ENCODE measurements at regions not wholly inside any gene's neighbourhood (a gene's known extent, or its start where the extent isn't known, plus 50 kb on each side); places are given as distances from the start of the nearest gene placed in this dataset.

GRCh38 chr6:142685852-142686506, 259.0 kb downstream of the HIVEP2 start:
- H3K4me3 ChIP-seq = no peak overlapping the region
- no peaks in the 10 kb centered on the region for H3K9me3 ChIP-seq
- DNase-seq (ENCODE audit: low read depth in 1 of 2, low spot score in 1 of 2) = no peak
- POLR2A ChIA-PET = no interaction called here
- 23% methylated on average over 4 of the region's 4 CpGs for WGBS (ENCODE audit: missing lambda C conversion rate)
- H3K27ac ChIP-seq = no peak overlapping the region
- CTCF ChIA-PET = interaction anchor here (1.3 kb wide), 1 partner anchor 9 kb away, joined by 3 read pairs; no protein-coding TSS in a partner anchor
- no peak overlapping the region for H3K4me2 ChIP-seq
- H3K4me1 ChIP-seq = no peaks in the 10 kb centered on the region
- no peak for ATAC-seq
- no peak for TF ChIP-seq CHD4 (IDR thresholded peaks at IDR 0.05; ENCODE audit: borderline replicate concordance)
- TF ChIP-seq, protein P1, sequence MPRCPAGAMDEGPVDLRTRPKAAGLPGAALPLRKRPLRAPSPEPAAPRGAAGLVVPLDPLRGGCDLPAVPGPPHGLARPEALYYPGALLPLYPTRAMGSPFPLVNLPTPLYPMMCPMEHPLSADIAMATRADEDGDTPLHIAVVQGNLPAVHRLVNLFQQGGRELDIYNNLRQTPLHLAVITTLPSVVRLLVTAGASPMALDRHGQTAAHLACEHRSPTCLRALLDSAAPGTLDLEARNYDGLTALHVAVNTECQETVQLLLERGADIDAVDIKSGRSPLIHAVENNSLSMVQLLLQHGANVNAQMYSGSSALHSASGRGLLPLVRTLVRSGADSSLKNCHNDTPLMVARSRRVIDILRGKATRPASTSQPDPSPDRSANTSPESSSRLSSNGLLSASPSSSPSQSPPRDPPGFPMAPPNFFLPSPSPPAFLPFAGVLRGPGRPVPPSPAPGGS (IDR thresholded peaks at IDR 0.05) = no peak
- TF ChIP-seq GATA3 (IDR thresholded peaks at IDR 0.05; ENCODE audit: borderline replicate concordance) = no peak
- TF ChIP-seq ESRRA (IDR thresholded peaks at IDR 0.05; ENCODE audit: borderline replicate concordance, low read length) = no peak
- TF ChIP-seq, protein P2, sequence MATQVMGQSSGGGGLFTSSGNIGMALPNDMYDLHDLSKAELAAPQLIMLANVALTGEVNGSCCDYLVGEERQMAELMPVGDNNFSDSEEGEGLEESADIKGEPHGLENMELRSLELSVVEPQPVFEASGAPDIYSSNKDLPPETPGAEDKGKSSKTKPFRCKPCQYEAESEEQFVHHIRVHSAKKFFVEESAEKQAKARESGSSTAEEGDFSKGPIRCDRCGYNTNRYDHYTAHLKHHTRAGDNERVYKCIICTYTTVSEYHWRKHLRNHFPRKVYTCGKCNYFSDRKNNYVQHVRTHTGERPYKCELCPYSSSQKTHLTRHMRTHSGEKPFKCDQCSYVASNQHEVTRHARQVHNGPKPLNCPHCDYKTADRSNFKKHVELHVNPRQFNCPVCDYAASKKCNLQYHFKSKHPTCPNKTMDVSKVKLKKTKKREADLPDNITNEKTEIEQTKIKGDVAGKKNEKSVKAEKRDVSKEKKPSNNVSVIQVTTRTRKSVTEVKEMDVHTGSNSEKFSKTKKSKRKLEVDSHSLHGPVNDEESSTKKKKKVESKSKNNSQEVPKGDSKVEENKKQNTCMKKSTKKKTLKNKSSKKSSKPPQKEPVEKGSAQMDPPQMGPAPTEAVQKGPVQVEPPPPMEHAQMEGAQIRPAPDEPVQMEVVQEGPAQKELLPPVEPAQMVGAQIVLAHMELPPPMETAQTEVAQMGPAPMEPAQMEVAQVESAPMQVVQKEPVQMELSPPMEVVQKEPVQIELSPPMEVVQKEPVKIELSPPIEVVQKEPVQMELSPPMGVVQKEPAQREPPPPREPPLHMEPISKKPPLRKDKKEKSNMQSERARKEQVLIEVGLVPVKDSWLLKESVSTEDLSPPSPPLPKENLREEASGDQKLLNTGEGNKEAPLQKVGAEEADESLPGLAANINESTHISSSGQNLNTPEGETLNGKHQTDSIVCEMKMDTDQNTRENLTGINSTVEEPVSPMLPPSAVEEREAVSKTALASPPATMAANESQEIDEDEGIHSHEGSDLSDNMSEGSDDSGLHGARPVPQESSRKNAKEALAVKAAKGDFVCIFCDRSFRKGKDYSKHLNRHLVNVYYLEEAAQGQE (IDR thresholded peaks at IDR 0.05) = no peak
- TF ChIP-seq EHMT2 (IDR thresholded peaks at IDR 0.05; ENCODE audit: low read depth) = no peak
- TF ChIP-seq RNF2 (IDR thresholded peaks at IDR 0.05; ENCODE audit: borderline replicate concordance, low read depth) = no peak
- TF ChIP-seq ZNF302 (CRISPR knock-in tag; IDR thresholded peaks at IDR 0.05) = no peak
- TF ChIP-seq KDM5A (IDR thresholded peaks at IDR 0.05) = no peak
- no peak for TF ChIP-seq JUN (IDR thresholded peaks at IDR 0.05)
- TF ChIP-seq ZFP36 (IDR thresholded peaks at IDR 0.05; ENCODE audit: borderline replicate concordance, partially characterized antibody) = no peak
- no peak for TF ChIP-seq FOXS1 (CRISPR knock-in tag; IDR thresholded peaks at IDR 0.05)
- TF ChIP-seq MYC (IDR thresholded peaks at IDR 0.05; ENCODE audit: borderline replicate concordance, low read length) = no peak
- no peak for TF ChIP-seq MAZ (IDR thresholded peaks at IDR 0.05; ENCODE audit: borderline replicate concordance, low read depth, low read length)
- no peak for TF ChIP-seq BHLHE40 (IDR thresholded peaks at IDR 0.05; ENCODE audit: low read depth, low read length)
- TF ChIP-seq FOSL2 (IDR thresholded peaks at IDR 0.05) = no peak
- TF ChIP-seq FOSL2 (CRISPR knock-in tag; IDR thresholded peaks at IDR 0.05) = no peak
- no peak for FAIRE-seq

DNA sequence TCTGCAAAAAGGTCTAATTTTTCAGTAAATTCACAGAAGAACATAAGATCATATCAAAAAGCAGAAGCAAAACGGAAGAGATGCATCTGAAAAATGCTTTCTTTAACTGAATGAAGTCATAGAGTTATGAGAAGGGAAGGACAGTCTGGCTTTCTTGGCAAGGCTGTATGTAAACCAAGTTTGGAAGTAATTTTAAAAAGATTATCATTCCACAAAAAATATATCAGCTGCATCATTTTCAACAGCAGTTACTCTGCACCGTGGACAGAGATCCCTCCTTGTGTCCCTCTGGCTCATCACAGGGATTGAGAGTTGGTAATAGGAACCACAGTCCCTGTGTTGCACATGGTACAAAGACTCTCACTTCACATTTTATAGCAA, 258.5 kb downstream of the HIVEP2 start:
- ATAC-seq = no peak
- no peaks in the 10 kb centered on the region for H3K9me3 ChIP-seq
- POLR2A ChIA-PET = no interaction called here
- TF ChIP-seq NR3C1 (IDR thresholded peaks at IDR 0.05) (no peak), ZFP36 (IDR thresholded peaks at IDR 0.05; ENCODE audit: borderline replicate concordance, partially characterized antibody) (no peak), POLR2AphosphoS2 (conservative IDR thresholded peaks at IDR 0.05; ENCODE audit: low read length) (no peak), CHD4 (IDR thresholded peaks at IDR 0.05; ENCODE audit: borderline replicate concordance) (no peak)
- H3K4me3 ChIP-seq = no peak overlapping the region
- CTCF ChIA-PET = interaction anchor here (1.3 kb wide), 1 partner anchor 9 kb away, joined by 3 read pairs; no protein-coding TSS in a partner anchor
- 14% methylated on average over 2 of the region's 2 CpGs for WGBS (ENCODE audit: missing lambda C conversion rate)
- no peak overlapping the region for H3K27ac ChIP-seq
- DNase-seq (ENCODE audit: low read depth in 1 of 2, low spot score in 1 of 2) = no peak
- no peak for FAIRE-seq
- H3K4me1 ChIP-seq = no peaks in the 10 kb centered on the region
- no peak overlapping the region for H3K4me2 ChIP-seq
